H9 (cell line): ENCODE measurements at regions not wholly inside any gene's neighbourhood (a gene's known extent, or its start where the extent isn't known, plus 50 kb on each side); places are given as distances from the start of the nearest gene placed in this dataset.

Experiments used
- DNase-seq: peaks from one replicate; pipeline ENCODE4 v3.0.0-alpha.2; 2017
- H2AFZ ChIP-seq: one replicate; pipeline ENCODE4 v1.6.1; 2013; ENCODE audit warnings: mild to moderate bottlenecking, low read length, control low read depth, moderate library complexity
- H2AK5ac ChIP-seq: 2 replicates; pipeline ENCODE4 v1.6.1; 2013; ENCODE audit warnings: low read length, control low read depth, mixed read lengths; ENCODE audit not compliant: insufficient read length
- H2BK120ac ChIP-seq: one replicate; pipeline ENCODE4 v1.6.1; 2013; ENCODE audit warnings: low read depth, mild to moderate bottlenecking, low read length, control low read depth, inconsistent platforms; ENCODE audit not compliant: poor library complexity, severe bottlenecking
- H2BK12ac ChIP-seq: 2 replicates; pipeline ENCODE4 v1.6.1; 2013; ENCODE audit warnings: low read length, control low read depth, mixed read lengths, low read depth; ENCODE audit not compliant: insufficient read length
- H2BK15ac ChIP-seq: 2 replicates; pipeline ENCODE4 v1.6.1; 2013; ENCODE audit warnings: low read depth, low read length, control low read depth
- H2BK20ac ChIP-seq: one replicate; pipeline ENCODE4 v1.6.1; 2013; ENCODE audit warnings: low read depth, mild to moderate bottlenecking, low read length, control low read depth, inconsistent platforms; ENCODE audit not compliant: poor library complexity, severe bottlenecking
- H2BK5ac ChIP-seq: 2 replicates; pipeline ENCODE4 v1.6.1; 2013; ENCODE audit warnings: low read length, control low read depth, mixed read lengths; ENCODE audit not compliant: insufficient read length
- H3K14ac ChIP-seq: 2 replicates; pipeline ENCODE4 v1.6.1; 2013; ENCODE audit warnings: low read length, control low read depth; ENCODE audit not compliant: insufficient read depth
- H3K18ac ChIP-seq: 2 replicates; pipeline ENCODE4 v1.6.1; 2013; ENCODE audit warnings: low read depth, mild to moderate bottlenecking, mixed read lengths, low read length, control low read depth; ENCODE audit not compliant: insufficient read length
- H3K23ac ChIP-seq: 2 replicates; pipeline ENCODE4 v1.6.1; 2013; ENCODE audit warnings: low read length, control low read depth, mixed read lengths, low read depth; ENCODE audit not compliant: insufficient read length
- H3K23me2 ChIP-seq: 2 replicates; pipeline ENCODE4 v1.6.1; 2013; ENCODE audit warnings: low read depth, mild to moderate bottlenecking, mixed read lengths, low read length, control low read depth; ENCODE audit not compliant: insufficient read length, poor library complexity, severe bottlenecking
- H3K27ac ChIP-seq: 2 replicates; pipeline ENCODE4 v1.5.1; 2013; ENCODE audit warnings: low read length, control low read depth, mixed read lengths, low read depth; ENCODE audit not compliant: insufficient read length
- H3K27me3 ChIP-seq: 2 replicates; pipeline ENCODE4 v1.6.1; 2013; ENCODE audit warnings: low read length, control low read depth, inconsistent platforms; ENCODE audit not compliant: insufficient read depth
- H3K4ac ChIP-seq: 2 replicates; pipeline ENCODE4 v1.6.1; 2013; ENCODE audit warnings: low read depth, mild to moderate bottlenecking, control low read depth, inconsistent platforms, low read length, moderate library complexity
- H3K4me1 ChIP-seq: 2 replicates; pipeline ENCODE4 v1.6.1; 2013; ENCODE audit warnings: low read length, control low read depth, inconsistent platforms; ENCODE audit not compliant: insufficient read depth
- H3K4me2 ChIP-seq: 2 replicates; pipeline ENCODE4 v1.6.1; 2013; ENCODE audit warnings: low read length, control low read depth, mixed read lengths; ENCODE audit not compliant: insufficient read length, insufficient read depth
- H3K56ac ChIP-seq: 2 replicates; pipeline ENCODE4 v1.6.1; 2013; ENCODE audit warnings: low read depth, mild to moderate bottlenecking, mixed read lengths, low read length, control low read depth; ENCODE audit not compliant: insufficient read length
- H3K79me1 ChIP-seq: 2 replicates; pipeline ENCODE4 v1.6.1; 2013; ENCODE audit warnings: low read depth, mild to moderate bottlenecking, moderate library complexity, low read length, control low read depth, inconsistent platforms; ENCODE audit not compliant: insufficient read depth, poor library complexity, severe bottlenecking
- H3K79me2 ChIP-seq: 2 replicates; pipeline ENCODE4 v1.6.1; 2013; ENCODE audit warnings: low read length, control low read depth, inconsistent platforms; ENCODE audit not compliant: insufficient read depth
- H3K9ac ChIP-seq: 2 replicates; pipeline ENCODE4 v1.6.1; 2013; ENCODE audit warnings: low read length, control low read depth, mixed read lengths; ENCODE audit not compliant: insufficient read length; ENCODE audit errors: extremely low read depth
- H3K9me3 ChIP-seq: one replicate; pipeline ENCODE4 v1.6.1; 2013; ENCODE audit warnings: low read depth, low read length, inconsistent platforms; ENCODE audit not compliant: control insufficient read depth
- H3T11ph ChIP-seq: one replicate; pipeline ENCODE4 v1.6.1; 2013; ENCODE audit warnings: mild to moderate bottlenecking, low read length, control low read depth, inconsistent platforms
- H4K20me1 ChIP-seq: one replicate; pipeline ENCODE4 v1.6.1; 2013; ENCODE audit not compliant: control insufficient read depth, insufficient read length, insufficient read depth
- H4K5ac ChIP-seq: 2 replicates; pipeline ENCODE4 v1.6.1; 2013; ENCODE audit warnings: low read depth, mild to moderate bottlenecking, mixed read lengths, low read length, control low read depth; ENCODE audit not compliant: insufficient read length
- H4K8ac ChIP-seq: replicated peaks from 2 replicates; pipeline ENCODE4 v1.6.1; 2013; ENCODE audit warnings: low read length, control low read depth, mixed read lengths, low read depth; ENCODE audit not compliant: insufficient read length
- H4K91ac ChIP-seq: 2 replicates; pipeline ENCODE4 v1.6.1; 2013; ENCODE audit warnings: low read depth, mild to moderate bottlenecking, moderate library complexity, mixed read lengths, low read length, control low read depth; ENCODE audit not compliant: insufficient read length
- H3K27ac Mint-ChIP-seq, 3 experiments: 2 replicates in 2 of 3; 3 replicates in 1 of 3; pipeline ENCODE4 v1.8.0; 2020 to 2021; ENCODE audit warnings: mixed read lengths in 3 of 3, mild to moderate bottlenecking in 1 of 3, moderate library complexity in 1 of 3
- H3K27me3 Mint-ChIP-seq: 2 replicates; pipeline ENCODE4 v1.8.0; 2021; ENCODE audit warnings: low read depth, mild to moderate bottlenecking, moderate library complexity, mixed read lengths
- H3K36me3 Mint-ChIP-seq, 3 experiments: 2 replicates in 2 of 3; 3 replicates in 1 of 3; pipeline ENCODE4 v1.8.0; 2020 to 2021; ENCODE audit warnings: low read depth in 3 of 3, mixed read lengths in 3 of 3; ENCODE audit not compliant: insufficient read depth in 1 of 3
- H3K4me1 Mint-ChIP-seq, 2 experiments: 2 replicates each; pipeline ENCODE4 v1.8.0; 2020; ENCODE audit warnings: mixed read lengths in 2 of 2
- H3K4me3 Mint-ChIP-seq, 2 experiments: 2 replicates in 1 of 2; 3 replicates in 1 of 2; pipeline ENCODE4 v1.8.0; 2020 to 2021; ENCODE audit warnings: mild to moderate bottlenecking in 2 of 2, mixed read lengths in 2 of 2, moderate library complexity in 1 of 2
- H3K9me3 Mint-ChIP-seq, 2 experiments: 2 replicates in 1 of 2; 3 replicates in 1 of 2; pipeline ENCODE4 v1.8.0; 2020; ENCODE audit warnings: mild to moderate bottlenecking in 2 of 2, mixed read lengths in 2 of 2, moderate library complexity in 1 of 2
- CTCF ChIP-seq: fragments of 200-600 bp; sonication (generic); conservative IDR thresholded peaks from 3 replicates; pipeline ENCODE4 v1.8.0; 2021; ENCODE audit warnings: antibody characterized with exemption, mild to moderate bottlenecking
- WGBS: extraction: QIAGEN DNeasy Blood & Tissue Kit; methylation state at CpG from one replicate; pipeline ENCODE4 v1.1.7; 2013; ENCODE audit warnings: missing lambda C conversion rate, low lambda C conversion rate, mixed read lengths; ENCODE audit not compliant: insufficient read length; ENCODE audit errors: extremely low coverage; 5-methylcytosine and 5-hydroxymethylcytosine counted together

GRCh38 chr3:38978729-38979128, 73.0 kb downstream of the SCN11A start:
- Histone ChIP-seq H3K9ac (no peak overlapping the region), H3K9me3 (no peaks in the 10 kb centered on the region), H3K4me2 (no peak overlapping the region), H3K79me1 (no peaks in the 10 kb centered on the region), H2AFZ (no peak overlapping the region), H2BK15ac (no peak overlapping the region), H2BK120ac (no peak overlapping the region), H2BK5ac (no peak overlapping the region), H4K20me1 (no peaks in the 10 kb centered on the region), H2BK12ac (no peak overlapping the region), H3K4me1 (peaks cover 3% of the 10 kb centered on the region; the same call in 1 of the 2 replicates), H3K79me2 (no peaks in the 10 kb centered on the region), H4K91ac (no peak overlapping the region), H3K27ac (no peak overlapping the region), H4K8ac (no peak overlapping the region), H3T11ph (no peak overlapping the region), H4K5ac (no peak overlapping the region), H2AK5ac (no peak overlapping the region), H3K14ac (no peak overlapping the region), H2BK20ac (no peak overlapping the region), H3K18ac (no peak overlapping the region), H3K56ac (no peak overlapping the region), H3K23me2 (no peaks in the 10 kb centered on the region), H3K23ac (no peak overlapping the region), H3K27me3 (no peaks in the 10 kb centered on the region), H3K4ac (no peak overlapping the region)
- peaks cover 2 to 4% (median 3%) of the 10 kb centered on the region in 3 experiments; a peak in 5 of 7 replicates for H3K36me3 Mint-ChIP-seq
- no CpG with 5 or more reads among the region's 6 CpGs for WGBS
- H3K27me3 Mint-ChIP-seq: no peaks in the 10 kb centered on the region; the same call in 1 of the 2 replicates
- TF ChIP-seq CTCF: no peak
- H3K4me3 Mint-ChIP-seq: no peak overlapping the region
- no peak for DNase-seq
- H3K27ac Mint-ChIP-seq: peak overlapping the region in 1 of 3 experiments; percentile 32; a peak in 2 of 7 replicates
- H3K4me1 Mint-ChIP-seq: peaks cover 10 to 19% of the 10 kb centered on the region in 2 experiments
- H3K9me3 Mint-ChIP-seq: peaks cover 0 to 4% of the 10 kb centered on the region in 2 experiments; a peak in 2 of 5 replicates
